GM12878 (cell line): ENCODE measurements at regions not wholly inside any gene's neighbourhood (a gene's known extent, or its start where the extent isn't known, plus 50 kb on each side); places are given as distances from the start of the nearest gene placed in this dataset.

ENCODE experiments used
- ATAC-seq: fragments of 200-7000 bp; cut with Tn5 transposase; 3 replicates; pipeline ENCODE4 v1.9.1; 2020; ENCODE audit warnings: mild to moderate bottlenecking, moderate library complexity
- BruUV-seq: library from RNA; stranded (reverse); fragments of 400-500 nt; replicated peaks from 2 replicates; lab custom pipeline; 2021; lab: Mats Ljungman, UMichigan
- CTCF ChIA-PET: fragments of 300-600 bp; sonication (Branson Sonifier 250); formaldehyde crosslinking; extraction: SDS; loops from one replicate; lab custom pipeline; 2021; ENCODE audit warnings: inconsistent platforms; lab: Yijun Ruan, JAX
- POLR2A ChIA-PET: fragments of 350-600 bp; formaldehyde crosslinking; extraction: SDS; loops from one replicate; lab custom pipeline; 2021; ENCODE audit warnings: inconsistent platforms; lab: Charles Lee
- RAD21 ChIA-PET: fragments of 300-600 bp; sonication (Branson Sonifier 250); formaldehyde crosslinking; loops from one replicate; lab custom pipeline; 2023; ENCODE audit warnings: antibody characterized with exemption; ENCODE audit not compliant: unreplicated experiment; lab: Charles Lee
- SMC1A ChIA-PET: fragments of 300-600 bp; sonication (Branson Sonifier 250); formaldehyde crosslinking; loops from one replicate; lab custom pipeline; 2023; ENCODE audit not compliant: unreplicated experiment, uncharacterized antibody; lab: Charles Lee
- DNase-seq: peaks from one replicate; pipeline ENCODE4 v3.0.0-alpha.2; 2011; ENCODE audit warnings: low read depth, low spot score
- FAIRE-seq: peaks from 3 replicates; lab custom pipeline; 2011; peaks lifted over from hg19 to GRCh38; lab: Jason Lieb, UNC
- H2AFZ ChIP-seq: 2 replicates; pipeline ENCODE4 v1.6.0; 2011; ENCODE audit warnings: low read depth, low read length, control low read depth; ENCODE audit not compliant: control insufficient read depth
- H3K27ac ChIP-seq: 2 replicates; pipeline ENCODE4 v1.5.1; 2011; ENCODE audit warnings: control low read depth; ENCODE audit not compliant: control insufficient read depth, insufficient read depth
- H3K27me3 ChIP-seq, 2 experiments: replicated peaks in 1 of 2; 2 replicates each; pipeline versions ENCODE4 v1.6.0 to v1.6.1; 2011; ENCODE audit warnings: low read length in 1 of 2; ENCODE audit not compliant: control insufficient read depth in 2 of 2, insufficient read depth in 2 of 2
- H3K36me3 ChIP-seq, 2 experiments: 2 replicates each; pipeline ENCODE4 v1.5.1; 2011; ENCODE audit warnings: low read length in 1 of 2; ENCODE audit not compliant: control insufficient read depth in 2 of 2, insufficient read depth in 2 of 2
- H3K4me1 ChIP-seq: 2 replicates; pipeline ENCODE4 v1.6.1; 2011; ENCODE audit warnings: mild to moderate bottlenecking, low read length, moderate library complexity, mixed read lengths; ENCODE audit not compliant: control insufficient read depth, insufficient read depth
- H3K4me2 ChIP-seq: 2 replicates; pipeline ENCODE4 v1.6.0; 2011; ENCODE audit warnings: control low read depth; ENCODE audit not compliant: control insufficient read depth, insufficient read depth
- H3K4me3 ChIP-seq: fragments of 200-600 bp; sonication (generic); 2 replicates; pipeline ENCODE4 v1.5.1; 2016
- H3K79me2 ChIP-seq: 2 replicates; pipeline ENCODE4 v1.6.0; 2011; ENCODE audit warnings: low read length; ENCODE audit not compliant: control insufficient read depth, insufficient read depth
- H3K9ac ChIP-seq: 2 replicates; pipeline ENCODE4 v1.8.0; 2011; ENCODE audit warnings: low read length, control low read depth, mixed read lengths; ENCODE audit not compliant: control insufficient read depth, insufficient read depth
- H3K9me3 ChIP-seq: replicated peaks from 3 replicates; pipeline ENCODE4 v1.5.1; 2011; ENCODE audit warnings: mild to moderate bottlenecking, low read length; ENCODE audit not compliant: control insufficient read depth, insufficient read depth
- H4K20me1 ChIP-seq: 2 replicates; pipeline ENCODE4 v1.6.0; 2011; ENCODE audit not compliant: control insufficient read depth, insufficient read depth
- DPF2 ChIP-seq: fragments of 450-650 bp; IDR thresholded peaks from 2 replicates; pipeline ENCODE4 v1.6.1; 2017; ENCODE audit warnings: mild to moderate bottlenecking
- EED ChIP-seq: sonication (generic); IDR thresholded peaks from 2 replicates; pipeline ENCODE4 v1.6.1; 2016; ENCODE audit warnings: antibody characterized with exemption, low read depth
- GABPA ChIP-seq: IDR thresholded peaks from 2 replicates; pipeline ENCODE4 v1.6.1; 2014; ENCODE audit warnings: antibody characterized with exemption, low read depth, mild to moderate bottlenecking, inconsistent platforms
- HDGF ChIP-seq: fragments of 450-650 bp; IDR thresholded peaks from 2 replicates; pipeline ENCODE4 v1.6.1; 2016; ENCODE audit warnings: antibody characterized with exemption
- IKZF2 ChIP-seq, 2 experiments: fragments of 450-650 bp; IDR thresholded peaks; 2 replicates each; pipeline ENCODE4 v1.6.1; 2017; ENCODE audit warnings: mild to moderate bottlenecking in 2 of 2, moderate library complexity in 2 of 2
- JUND ChIP-seq: IDR thresholded peaks from 2 replicates; pipeline ENCODE4 v1.6.1; 2012; ENCODE audit warnings: low read depth, mild to moderate bottlenecking, low read length, improper control_type of control experiment, moderate library complexity
- KLF5 ChIP-seq: fragments of 450-650 bp; IDR thresholded peaks from 2 replicates; pipeline ENCODE4 v1.6.1; 2014; ENCODE audit warnings: mild to moderate bottlenecking; ENCODE audit not compliant: partially characterized antibody
- MEF2A ChIP-seq: IDR thresholded peaks from 2 replicates; pipeline ENCODE4 v1.6.1; 2011; ENCODE audit warnings: low read depth, mild to moderate bottlenecking, low read length, moderate library complexity; ENCODE audit not compliant: insufficient read depth
- RAD21 ChIP-seq: IDR thresholded peaks from 2 replicates; pipeline ENCODE4 v1.6.1; 2011; ENCODE audit warnings: mild to moderate bottlenecking, low read depth, low read length, moderate library complexity; ENCODE audit not compliant: insufficient read depth
- TAF1 ChIP-seq: IDR thresholded peaks from 2 replicates; pipeline ENCODE4 v1.6.1; 2011; ENCODE audit warnings: mild to moderate bottlenecking, low read depth, low read length, borderline replicate concordance
- TARDBP ChIP-seq: IDR thresholded peaks from 2 replicates; pipeline ENCODE4 v1.6.1; 2016; ENCODE audit warnings: borderline replicate concordance
- TBL1XR1 ChIP-seq: IDR thresholded peaks from 2 replicates; pipeline ENCODE4 v1.6.1; 2012; ENCODE audit warnings: low read depth, low read length, improper control_type of control experiment
- YY1 ChIP-seq: IDR thresholded peaks from 2 replicates; pipeline ENCODE4 v1.6.1; 2011; ENCODE audit warnings: low read depth, mild to moderate bottlenecking, low read length
- WGBS: methylation state at CpG from one replicate; pipeline ENCODE4 v1.1.6; 2016; ENCODE audit warnings: low lambda C conversion rate; ENCODE audit not compliant: insufficient replicate concordance, insufficient coverage; ENCODE audit errors: missing lambda C conversion rate; 5-methylcytosine and 5-hydroxymethylcytosine counted together
- in situ Hi-C: fragments of 300-500 bp; cut with MboI; formaldehyde crosslinking; loops from 9 replicates; pipeline ENCODE4 v1.14.3; 2018; ENCODE audit warnings: mixed read lengths
- intact Hi-C: fragments of 100-400 bp; cut with micrococcal nuclease; formaldehyde crosslinking; loops from one replicate; pipeline ENCODE4 v1.14.2; 2022; ENCODE audit not compliant: unreplicated experiment
- TF ChIP-seq, protein P1 (sequence below): fragments of 450-650 bp; formaldehyde crosslinking; IDR thresholded peaks from 2 replicates; pipeline ENCODE4 v1.4.0; 2022; ENCODE audit warnings: mild to moderate bottlenecking, moderate library complexity
- TF ChIP-seq, protein P2 (sequence below): fragments of 450-650 bp; IDR thresholded peaks from 2 replicates; pipeline ENCODE4 v1.6.1; 2017; ENCODE audit warnings: mild to moderate bottlenecking, low read depth, inconsistent platforms; ENCODE audit not compliant: poor library complexity, severe bottlenecking

DNA sequence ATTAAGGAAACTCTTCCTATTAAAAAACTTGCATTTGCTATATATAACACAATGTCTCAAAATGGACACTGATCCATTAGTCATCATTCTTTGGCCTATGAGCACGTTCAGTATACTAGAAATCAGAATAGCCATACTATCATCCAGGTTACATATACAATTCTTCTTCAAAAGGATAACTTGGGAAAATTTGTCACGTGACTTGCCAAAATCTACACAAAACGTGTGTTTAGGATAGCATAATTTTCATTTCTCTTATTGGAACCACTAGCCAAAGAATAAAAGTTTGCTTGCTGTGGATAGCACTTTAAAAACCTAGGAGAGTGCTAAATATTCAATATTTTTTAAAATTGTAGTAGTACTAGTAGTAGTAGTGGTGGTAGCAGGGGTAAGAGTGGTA lies 714.3 kb upstream of the FOXG1 start:
- Histone ChIP-seq H3K9me3 (no peaks in the 10 kb centered on the region), H3K4me1 (no peaks in the 10 kb centered on the region), H3K27me3 (no peaks in the 10 kb centered on the region), H3K27ac (no peak overlapping the region), H3K9ac (no peak overlapping the region), H3K4me2 (no peak overlapping the region), H3K36me3 (no peaks in the 10 kb centered on the region), H2AFZ (no peak overlapping the region), H4K20me1 (no peaks in the 10 kb centered on the region), H3K79me2 (no peaks in the 10 kb centered on the region), H3K4me3 (no peak overlapping the region)
- ChIA-PET POLR2A (no interaction called here), CTCF (no interaction called here), RAD21 (no interaction called here), SMC1A (no interaction called here)
- in situ Hi-C loops (no loop called here), intact Hi-C loops (no loop called here)
- 4% methylated on average over 3 of the region's 3 CpGs for WGBS
- no TSS peak for BruUV-seq
- TF ChIP-seq RAD21 (no peak), KLF5 (no peak), DPF2 (no peak), TARDBP (no peak)
- TF ChIP-seq, protein P1, sequence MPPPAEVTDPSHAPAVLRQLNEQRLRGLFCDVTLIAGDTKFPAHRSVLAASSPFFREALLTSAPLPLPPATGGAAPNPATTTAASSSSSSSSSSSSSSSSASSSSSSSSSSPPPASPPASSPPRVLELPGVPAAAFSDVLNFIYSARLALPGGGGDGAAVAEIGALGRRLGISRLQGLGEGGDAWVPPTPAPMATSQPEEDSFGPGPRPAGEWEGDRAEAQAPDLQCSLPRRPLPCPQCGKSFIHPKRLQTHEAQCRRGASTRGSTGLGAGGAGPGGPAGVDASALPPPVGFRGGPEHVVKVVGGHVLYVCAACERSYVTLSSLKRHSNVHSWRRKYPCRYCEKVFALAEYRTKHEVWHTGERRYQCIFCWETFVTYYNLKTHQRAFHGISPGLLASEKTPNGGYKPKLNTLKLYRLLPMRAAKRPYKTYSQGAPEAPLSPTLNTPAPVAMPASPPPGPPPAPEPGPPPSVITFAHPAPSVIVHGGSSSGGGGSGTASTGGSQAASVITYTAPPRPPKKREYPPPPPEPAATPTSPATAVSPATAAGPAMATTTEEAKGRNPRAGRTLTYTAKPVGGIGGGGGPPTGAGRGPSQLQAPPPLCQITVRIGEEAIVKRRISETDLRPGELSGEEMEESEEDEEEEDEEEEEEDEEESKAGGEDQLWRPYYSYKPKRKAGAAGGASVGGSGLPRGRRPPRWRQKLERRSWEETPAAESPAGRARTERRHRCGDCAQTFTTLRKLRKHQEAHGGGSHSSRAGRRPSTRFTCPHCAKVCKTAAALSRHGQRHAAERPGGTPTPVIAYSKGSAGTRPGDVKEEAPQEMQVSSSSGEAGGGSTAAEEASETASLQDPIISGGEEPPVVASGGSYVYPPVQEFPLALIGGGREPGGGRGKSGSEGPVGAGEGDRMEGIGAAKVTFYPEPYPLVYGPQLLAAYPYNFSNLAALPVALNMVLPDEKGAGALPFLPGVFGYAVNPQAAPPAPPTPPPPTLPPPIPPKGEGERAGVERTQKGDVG, result no peak
- DNase-seq (no peak), FAIRE-seq (no peak), ATAC-seq (no peak)

DNA sequence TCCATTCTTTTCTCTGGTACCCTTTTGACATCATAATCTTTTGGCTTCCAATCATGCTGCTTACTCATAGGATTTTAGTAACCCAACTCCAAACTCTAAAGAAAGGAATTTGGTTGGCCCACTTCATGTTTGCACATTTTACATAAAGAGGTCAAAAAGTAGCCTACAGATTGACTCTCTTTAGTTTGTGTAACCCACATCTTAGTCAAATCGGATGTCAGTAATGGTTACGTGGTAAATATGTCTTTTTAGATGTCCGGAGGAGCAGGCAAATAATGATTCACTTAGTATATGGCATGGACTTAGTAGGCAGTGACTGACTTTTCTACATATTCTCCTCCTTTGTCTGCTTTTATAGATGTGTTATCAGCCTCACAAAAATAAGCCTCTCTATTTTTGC lies 711.6 kb upstream of the FOXG1 start:
- ChIA-PET CTCF (no interaction called here), POLR2A (no interaction called here), RAD21 (no interaction called here), SMC1A (no interaction called here)
- H4K20me1 ChIP-seq, result no peaks in the 10 kb centered on the region
- FAIRE-seq (no peak), DNase-seq (no peak), ATAC-seq (no peak)
- no peak overlapping the region for H3K27ac ChIP-seq
- in situ Hi-C loops (no loop called here), intact Hi-C loops (no loop called here)
- no peak overlapping the region for H3K9ac ChIP-seq
- no peaks in the 10 kb centered on the region for H3K36me3 ChIP-seq
- H3K9me3 ChIP-seq, result no peaks in the 10 kb centered on the region
- BruUV-seq, result no TSS peak
- no peak overlapping the region for H3K4me3 ChIP-seq
- WGBS, result 91% methylated on average over 3 of the region's 3 CpGs
- no peak overlapping the region for H2AFZ ChIP-seq
- no peak overlapping the region for H3K4me2 ChIP-seq
- no peaks in the 10 kb centered on the region for H3K79me2 ChIP-seq
- H3K27me3 ChIP-seq, result no peaks in the 10 kb centered on the region
- no peaks in the 10 kb centered on the region for H3K4me1 ChIP-seq
- no peak for TF ChIP-seq MEF2A
- no peak for TF ChIP-seq IKZF2 (IDR thresholded peaks at IDR 0.05)
- no peak for TF ChIP-seq JUND
- TF ChIP-seq, protein P2, sequence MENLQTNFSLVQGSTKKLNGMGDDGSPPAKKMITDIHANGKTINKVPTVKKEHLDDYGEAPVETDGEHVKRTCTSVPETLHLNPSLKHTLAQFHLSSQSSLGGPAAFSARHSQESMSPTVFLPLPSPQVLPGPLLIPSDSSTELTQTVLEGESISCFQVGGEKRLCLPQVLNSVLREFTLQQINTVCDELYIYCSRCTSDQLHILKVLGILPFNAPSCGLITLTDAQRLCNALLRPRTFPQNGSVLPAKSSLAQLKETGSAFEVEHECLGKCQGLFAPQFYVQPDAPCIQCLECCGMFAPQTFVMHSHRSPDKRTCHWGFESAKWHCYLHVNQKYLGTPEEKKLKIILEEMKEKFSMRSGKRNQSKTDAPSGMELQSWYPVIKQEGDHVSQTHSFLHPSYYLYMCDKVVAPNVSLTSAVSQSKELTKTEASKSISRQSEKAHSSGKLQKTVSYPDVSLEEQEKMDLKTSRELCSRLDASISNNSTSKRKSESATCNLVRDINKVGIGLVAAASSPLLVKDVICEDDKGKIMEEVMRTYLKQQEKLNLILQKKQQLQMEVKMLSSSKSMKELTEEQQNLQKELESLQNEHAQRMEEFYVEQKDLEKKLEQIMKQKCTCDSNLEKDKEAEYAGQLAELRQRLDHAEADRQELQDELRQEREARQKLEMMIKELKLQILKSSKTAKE, result no peak
- no peak for TF ChIP-seq YY1
- no peak for TF ChIP-seq HDGF
- TF ChIP-seq TBL1XR1, result no peak
- TF ChIP-seq GABPA, result no peak
- TF ChIP-seq TAF1, result no peak
- TF ChIP-seq EED, result no peak
